ENCODE measurements at regions not wholly inside any gene's neighbourhood (a gene's known extent, or its start where the extent isn't known, plus 50 kb on each side); places are given as distances from the start of the nearest gene placed in this dataset.

GRCh38 chr6:105633814-105634213 is 230.9 kb upstream of the PREP start:
- TF ChIP-seq CTCF (IDR thresholded peaks at IDR 0.05; ENCODE audit: insufficient read depth, low read depth, low read length): no peak
- no peak for TF ChIP-seq EZH2 (IDR thresholded peaks at IDR 0.05; ENCODE audit: insufficient read depth, low read length)
